ENCODE measurements at regions not wholly inside any gene's neighbourhood (a gene's known extent, or its start where the extent isn't known, plus 50 kb on each side); places are given as distances from the start of the nearest gene placed in this dataset.
A peak's percentile ranks its signal among the peaks of the same experiment; 100 is the strongest.

DNA sequence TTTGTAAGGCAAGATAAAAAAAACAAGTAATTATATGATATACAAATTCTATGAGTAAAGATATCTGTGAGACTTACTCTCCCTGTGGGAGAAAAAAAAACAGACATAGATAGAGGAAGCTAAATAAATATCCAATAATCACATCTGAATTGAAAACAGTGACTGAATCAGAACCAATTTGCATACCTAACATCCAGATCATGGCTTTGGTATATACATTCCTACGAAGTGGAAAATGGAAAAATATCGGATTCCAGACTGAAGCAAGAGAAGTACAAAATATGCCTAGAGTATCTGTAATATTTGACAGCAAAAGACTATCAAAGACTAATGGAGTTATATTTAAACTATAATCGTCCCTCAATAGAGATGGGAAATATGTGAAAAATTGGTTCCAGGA lies 1108.1 kb upstream of the CHAC2 start:
- Histone ChIP-seq H2AFZ (no peak overlapping the region), H3K27ac (no peak overlapping the region), H3K9me2 (replicated peaks; ENCODE audit: insufficient read depth) (no peaks in the 10 kb centered on the region), H4K20me1 (ENCODE audit: insufficient read depth, poor library complexity, severe bottlenecking) (no peaks in the 10 kb centered on the region), H3K27me3 (no peaks in the 10 kb centered on the region), H3K4me2 (no peak overlapping the region), H3K9me3 (ENCODE audit: low read depth) (no peaks in the 10 kb centered on the region), H3K4me3 (no peak overlapping the region), H3K36me3 (replicated peaks; ENCODE audit: insufficient read depth, low read depth) (no peaks in the 10 kb centered on the region), H3K4me1 (ENCODE audit: insufficient read depth) (no peaks in the 10 kb centered on the region), H3K79me2 (no peaks in the 10 kb centered on the region)
- no peak for DNase-seq (ENCODE audit: low spot score)
- TF ChIP-seq EZH2phosphoT487 (IDR thresholded peaks at IDR 0.05; ENCODE audit: low read depth, severe bottlenecking, unreplicated experiment) (no peak), CTCF (IDR thresholded peaks at IDR 0.05; ENCODE audit: poor library complexity) (no peak)
- WGBS (ENCODE audit: low lambda C conversion rate, missing lambda C conversion rate): 91% methylated on average over 3 of the region's 3 CpGs

DNA sequence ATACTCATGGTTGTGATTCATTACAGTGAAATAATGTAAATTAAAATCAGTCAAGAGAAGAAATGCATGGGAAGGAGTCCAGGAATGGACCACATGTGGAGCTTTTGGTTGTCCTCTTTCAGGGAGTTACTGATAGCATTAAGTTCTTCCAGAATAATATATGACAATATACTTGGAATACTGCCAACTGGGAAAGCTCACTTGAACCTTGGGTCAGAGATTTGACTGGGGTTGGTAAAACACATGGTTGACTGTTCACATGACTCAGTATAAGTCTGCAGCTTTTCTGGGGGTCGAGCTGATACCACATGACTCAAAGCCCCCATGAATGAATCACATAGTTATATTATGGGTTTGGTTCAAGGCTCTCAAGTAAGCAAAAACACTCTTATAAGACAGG lies 1109.0 kb upstream of the CHAC2 start:
- H3K27ac ChIP-seq: no peak overlapping the region
- no peaks in the 10 kb centered on the region for H3K9me3 ChIP-seq (ENCODE audit: low read depth)
- H4K20me1 ChIP-seq (ENCODE audit: insufficient read depth, poor library complexity, severe bottlenecking): no peaks in the 10 kb centered on the region
- WGBS (ENCODE audit: low lambda C conversion rate, missing lambda C conversion rate): 19% methylated on average over 1 of the region's 1 CpG
- H2AFZ ChIP-seq: no peak overlapping the region
- no peak overlapping the region for H3K4me2 ChIP-seq
- no peaks in the 10 kb centered on the region for H3K9me2 ChIP-seq (replicated peaks; ENCODE audit: insufficient read depth)
- no peaks in the 10 kb centered on the region for H3K4me1 ChIP-seq (ENCODE audit: insufficient read depth)
- TF ChIP-seq CTCF (IDR thresholded peaks at IDR 0.05; ENCODE audit: poor library complexity) (no peak), EZH2phosphoT487 (IDR thresholded peaks at IDR 0.05; ENCODE audit: low read depth, severe bottlenecking, unreplicated experiment) (no peak), EZH2 (IDR thresholded peaks at IDR 0.05; ENCODE audit: borderline replicate concordance) (no peak)
- no peaks in the 10 kb centered on the region for H3K36me3 ChIP-seq (replicated peaks; ENCODE audit: insufficient read depth, low read depth)
- peak; percentile 19 for DNase-seq (ENCODE audit: low spot score)
- H3K4me3 ChIP-seq: no peak overlapping the region
- no peaks in the 10 kb centered on the region for H3K27me3 ChIP-seq
- no peaks in the 10 kb centered on the region for H3K79me2 ChIP-seq

DNA sequence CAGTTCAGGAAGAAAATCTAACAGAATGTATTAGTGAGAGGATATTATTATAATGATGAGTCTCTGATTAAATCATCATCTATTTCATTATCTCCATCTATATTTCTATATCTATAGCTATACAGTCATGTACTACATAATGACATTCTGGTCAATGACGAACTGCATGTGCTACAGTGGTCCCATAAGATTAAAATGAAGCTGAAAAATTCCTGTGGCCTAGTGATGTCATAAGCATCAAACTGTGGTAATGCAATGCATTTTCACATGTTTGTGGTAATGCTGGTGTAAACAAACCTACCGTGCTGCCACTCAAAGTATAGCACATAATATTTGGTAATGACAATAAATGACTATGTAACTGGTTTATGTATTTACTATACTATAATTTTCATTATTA lies 1127.9 kb upstream of the CHAC2 start:
- Histone ChIP-seq H4K20me1 (ENCODE audit: insufficient read depth, poor library complexity, severe bottlenecking) (no peaks in the 10 kb centered on the region), H3K27ac (no peak overlapping the region), H3K4me2 (no peak overlapping the region), H3K9me2 (replicated peaks; ENCODE audit: insufficient read depth) (no peaks in the 10 kb centered on the region), H2AFZ (no peak overlapping the region), H3K79me2 (no peaks in the 10 kb centered on the region), H3K4me3 (no peak overlapping the region), H3K27me3 (no peaks in the 10 kb centered on the region), H3K36me3 (replicated peaks; ENCODE audit: insufficient read depth, low read depth) (no peaks in the 10 kb centered on the region), H3K9me3 (ENCODE audit: low read depth) (no peaks in the 10 kb centered on the region), H3K4me1 (ENCODE audit: insufficient read depth) (no peaks in the 10 kb centered on the region)
- DNase-seq (ENCODE audit: low spot score): no peak
- no peak for TF ChIP-seq EZH2 (IDR thresholded peaks at IDR 0.05; ENCODE audit: borderline replicate concordance)
- TF ChIP-seq CTCF (IDR thresholded peaks at IDR 0.05; ENCODE audit: poor library complexity): no peak
- TF ChIP-seq EZH2phosphoT487 (IDR thresholded peaks at IDR 0.05; ENCODE audit: low read depth, severe bottlenecking, unreplicated experiment): no peak
- WGBS (ENCODE audit: low lambda C conversion rate, missing lambda C conversion rate): 90% methylated on average over 2 of the region's 2 CpGs

GRCh38 chr2:52632543-52632942 lies 1135.1 kb upstream of the CHAC2 start:
- Histone ChIP-seq H3K79me2 (no peaks in the 10 kb centered on the region), H4K20me1 (ENCODE audit: insufficient read depth, poor library complexity, severe bottlenecking) (no peaks in the 10 kb centered on the region), H2AFZ (no peak overlapping the region), H3K4me3 (no peak overlapping the region), H3K27ac (no peak overlapping the region), H3K36me3 (replicated peaks; ENCODE audit: insufficient read depth, low read depth) (no peaks in the 10 kb centered on the region), H3K9me3 (ENCODE audit: low read depth) (no peaks in the 10 kb centered on the region), H3K4me2 (no peak overlapping the region), H3K9me2 (replicated peaks; ENCODE audit: insufficient read depth) (no peaks in the 10 kb centered on the region), H3K4me1 (ENCODE audit: insufficient read depth) (no peaks in the 10 kb centered on the region), H3K27me3 (no peaks in the 10 kb centered on the region)
- no peak for TF ChIP-seq EZH2 (IDR thresholded peaks at IDR 0.05; ENCODE audit: borderline replicate concordance)
- no peak for TF ChIP-seq EZH2phosphoT487 (IDR thresholded peaks at IDR 0.05; ENCODE audit: low read depth, severe bottlenecking, unreplicated experiment)
- no peak for TF ChIP-seq CTCF (IDR thresholded peaks at IDR 0.05; ENCODE audit: poor library complexity)
- no peak for DNase-seq (ENCODE audit: low spot score)
- WGBS (ENCODE audit: low lambda C conversion rate, missing lambda C conversion rate): 85% methylated on average over 6 of the region's 6 CpGs
